Endodermal cell (in vitro differentiated cells): ENCODE measurements at regions not wholly inside any gene's neighbourhood (a gene's known extent, or its start where the extent isn't known, plus 50 kb on each side); places are given as distances from the start of the nearest gene placed in this dataset.

Experiments
- DNase-seq: peaks from one replicate; pipeline ENCODE4 v3.0.0-alpha.2; 2017
- H3K27ac ChIP-seq: 2 replicates; pipeline ENCODE4 v1.5.1; 2013; ENCODE audit warnings: mild to moderate bottlenecking, low read depth, low read length, moderate library complexity
- H3K27me3 ChIP-seq: 2 replicates; pipeline ENCODE4 v1.6.1; 2013; ENCODE audit warnings: mild to moderate bottlenecking, low read length, moderate library complexity; ENCODE audit not compliant: insufficient read depth, control insufficient read depth, poor library complexity, severe bottlenecking
- H3K36me3 ChIP-seq: 2 replicates; pipeline ENCODE4 v1.7.0; 2013; ENCODE audit warnings: mild to moderate bottlenecking, low read length, moderate library complexity; ENCODE audit not compliant: control insufficient read depth, insufficient read depth
- H3K4me1 ChIP-seq: one replicate; pipeline ENCODE4 v1.7.0; 2013; ENCODE audit warnings: low read length; ENCODE audit not compliant: control insufficient read depth, insufficient read depth
- H3K4me3 ChIP-seq: 2 replicates; pipeline ENCODE4 v1.5.1; 2013; ENCODE audit warnings: mild to moderate bottlenecking, low read length, moderate library complexity
- H3K9ac ChIP-seq: 2 replicates; pipeline ENCODE4 v1.6.1; 2013; ENCODE audit warnings: mild to moderate bottlenecking, low read length, moderate library complexity; ENCODE audit not compliant: poor library complexity, severe bottlenecking; ENCODE audit errors: extremely low read depth
- H3K9me3 ChIP-seq: 2 replicates; pipeline ENCODE4 v1.6.1; 2013; ENCODE audit warnings: mild to moderate bottlenecking, low read length, moderate library complexity; ENCODE audit not compliant: control insufficient read depth
- H3K27ac Mint-ChIP-seq: 2 replicates; pipeline ENCODE4 v1.8.0; 2020; ENCODE audit warnings: mixed read lengths
- H3K27me3 Mint-ChIP-seq: 2 replicates; pipeline ENCODE4 v1.8.0; 2021; ENCODE audit warnings: mild to moderate bottlenecking, mixed read lengths; ENCODE audit not compliant: insufficient read depth
- H3K36me3 Mint-ChIP-seq: 2 replicates; pipeline ENCODE4 v1.8.0; 2020; ENCODE audit warnings: low read depth, mixed read lengths
- H3K4me1 Mint-ChIP-seq: 2 replicates; pipeline ENCODE4 v1.8.0; 2020; ENCODE audit warnings: mixed read lengths
- H3K4me3 Mint-ChIP-seq: 2 replicates; pipeline ENCODE4 v1.8.0; 2020; ENCODE audit warnings: mild to moderate bottlenecking, moderate library complexity, mixed read lengths
- H3K9me3 Mint-ChIP-seq: 2 replicates; pipeline ENCODE4 v1.8.0; 2020; ENCODE audit warnings: mild to moderate bottlenecking, mixed read lengths
- CTCF ChIP-seq: fragments of 200-600 bp; sonication (generic); conservative IDR thresholded peaks from 2 replicates; pipeline ENCODE4 v1.5.0; 2021; ENCODE audit warnings: antibody characterized with exemption, mild to moderate bottlenecking
- WGBS, 2 experiments: methylation state at CpG; one replicate each; pipeline versions ENCODE4 v1.1.5 to v1.1.7; 2013; ENCODE audit warnings: missing lambda C conversion rate in 2 of 2, mixed read lengths in 1 of 2; ENCODE audit not compliant: insufficient coverage in 1 of 2, insufficient read length in 1 of 2; 5-methylcytosine and 5-hydroxymethylcytosine counted together

GRCh38 chr20:24802286-24802820, 146.7 kb upstream of the CST7 start:
- H3K36me3 Mint-ChIP-seq = no peaks in the 10 kb centered on the region
- Histone ChIP-seq H3K36me3 (no peaks in the 10 kb centered on the region), H3K27ac (no peak overlapping the region), H3K9me3 (no peaks in the 10 kb centered on the region), H3K4me1 (no peaks in the 10 kb centered on the region), H3K4me3 (no peak overlapping the region), H3K27me3 (no peaks in the 10 kb centered on the region), H3K9ac (no peak overlapping the region)
- DNase-seq = no peak
- WGBS, 2 experiments = 81 to 96% methylated on average over 5 to 11 of the region's 11 CpGs
- H3K4me1 Mint-ChIP-seq = no peaks in the 10 kb centered on the region
- TF ChIP-seq CTCF = no peak
- H3K4me3 Mint-ChIP-seq = no peak overlapping the region
- no peak overlapping the region for H3K27ac Mint-ChIP-seq
- no peaks in the 10 kb centered on the region for H3K27me3 Mint-ChIP-seq
- no peaks in the 10 kb centered on the region for H3K9me3 Mint-ChIP-seq

- no peak overlapping the region for H3K27ac Mint-ChIP-seq
Observed at GRCh38 chr20:24804481-24805206, 144.4 kb upstream of the CST7 start.

GRCh38 chr20:24805456-24806238, 143.4 kb upstream of the CST7 start:
- Histone ChIP-seq H3K9me3 (no peaks in the 10 kb centered on the region), H3K4me3 (no peak overlapping the region), H3K27me3 (no peaks in the 10 kb centered on the region), H3K36me3 (no peaks in the 10 kb centered on the region), H3K27ac (no peak overlapping the region), H3K4me1 (no peaks in the 10 kb centered on the region), H3K9ac (no peak overlapping the region)
- no peak overlapping the region for H3K4me3 Mint-ChIP-seq
- no peaks in the 10 kb centered on the region for H3K36me3 Mint-ChIP-seq
- WGBS, 2 experiments = 92 to 93% methylated on average over 9 to 11 of the region's 11 CpGs
- no peaks in the 10 kb centered on the region for H3K9me3 Mint-ChIP-seq
- H3K4me1 Mint-ChIP-seq = no peaks in the 10 kb centered on the region
- peak overlapping the region; percentile 55 for H3K27ac Mint-ChIP-seq
- no peak for TF ChIP-seq CTCF
- H3K27me3 Mint-ChIP-seq = peaks cover 5% of the 10 kb centered on the region
- no peak for DNase-seq

More at GRCh38 chr20:24804481-24805206, 144.4 kb upstream of the CST7 start:
- no peaks in the 10 kb centered on the region for H3K4me1 ChIP-seq
- Mint-ChIP-seq H3K9me3 (no peaks in the 10 kb centered on the region), H3K27me3 (peaks cover 4% of the 10 kb centered on the region), H3K36me3 (no peaks in the 10 kb centered on the region), H3K4me3 (no peak overlapping the region), H3K4me1 (no peaks in the 10 kb centered on the region)
- no peak for DNase-seq
- TF ChIP-seq CTCF = no peak
- no peak overlapping the region for H3K9ac ChIP-seq
- H3K9me3 ChIP-seq = no peaks in the 10 kb centered on the region
- H3K4me3 ChIP-seq = no peak overlapping the region
- 93 to 96% methylated on average over 11 to 16 of the region's 16 CpGs for WGBS, 2 experiments
- H3K27me3 ChIP-seq = no peaks in the 10 kb centered on the region
- H3K36me3 ChIP-seq = no peaks in the 10 kb centered on the region
- no peak overlapping the region for H3K27ac ChIP-seq
